Umbilical cord (tissue), 1 donor: ENCODE measurements at regions not wholly inside any gene's neighbourhood (a gene's known extent, or its start where the extent isn't known, plus 50 kb on each side); places are given as distances from the start of the nearest gene placed in this dataset.

Experiments
- DNase-seq: peaks from one replicate; pipeline ENCODE4 v3.0.0-alpha.2; 2015; ENCODE audit warnings: low spot score

GRCh38 chr11:79686703-79687419 lies 246.0 kb upstream of the TENM4 start:
- no peak for DNase-seq

GRCh38 chr11:79683930-79684329 lies 243.1 kb upstream of the TENM4 start:
- DNase-seq, result no peak

- peak; percentile 25 for DNase-seq
Measured at GRCh38 chr11:79678780-79679452, 238.1 kb upstream of the TENM4 start.

- DNase-seq, result no peak
Measured at GRCh38 chr11:79676396-79676795, 235.6 kb upstream of the TENM4 start.

- DNase-seq, result no peak
Measured at GRCh38 chr11:79675081-79675480, 234.3 kb upstream of the TENM4 start.

GRCh38 chr11:79672786-79673185 lies 232.0 kb upstream of the TENM4 start:
- no peak for DNase-seq

- DNase-seq, result peak; percentile 35
Measured at GRCh38 chr11:79671401-79671800, 230.6 kb upstream of the TENM4 start.

- DNase-seq, result peak; percentile 60
Measured at GRCh38 chr11:79670882-79671281, 230.1 kb upstream of the TENM4 start.

- no peak for DNase-seq
Measured at GRCh38 chr11:79668575-79668974, 227.7 kb upstream of the TENM4 start.

GRCh38 chr11:79667380-79667779 lies 226.6 kb upstream of the TENM4 start:
- no peak for DNase-seq

- DNase-seq, result no peak
Measured at GRCh38 chr11:79663017-79663416, 222.2 kb upstream of the TENM4 start.

GRCh38 chr11:79661373-79661772 lies 220.5 kb upstream of the TENM4 start:
- DNase-seq, result peak; percentile 18

GRCh38 chr11:79648766-79649520 lies 208.1 kb upstream of the TENM4 start:
- no peak for DNase-seq

GRCh38 chr11:79637219-79637618 lies 196.4 kb upstream of the TENM4 start:
- DNase-seq, result no peak

GRCh38 chr11:79634905-79635304 lies 194.1 kb upstream of the TENM4 start:
- DNase-seq, result no peak

- DNase-seq, result no peak
Measured at GRCh38 chr11:79627281-79627680, 186.5 kb upstream of the TENM4 start.

GRCh38 chr11:79626135-79627075 lies 185.6 kb upstream of the TENM4 start:
- peak; percentile 65 for DNase-seq

GRCh38 chr11:79623375-79623774 lies 182.5 kb upstream of the TENM4 start:
- no peak for DNase-seq

GRCh38 chr11:79617561-79617960 lies 176.7 kb upstream of the TENM4 start:
- DNase-seq, result peak; percentile 27

GRCh38 chr11:79616392-79616851 lies 175.6 kb upstream of the TENM4 start:
- DNase-seq, result no peak

- no peak for DNase-seq
Measured at GRCh38 chr11:79615425-79615824, 174.6 kb upstream of the TENM4 start.
